ENCODE measurements at regions not wholly inside any gene's neighbourhood (a gene's known extent, or its start where the extent isn't known, plus 50 kb on each side); places are given as distances from the start of the nearest gene placed in this dataset.

DNA sequence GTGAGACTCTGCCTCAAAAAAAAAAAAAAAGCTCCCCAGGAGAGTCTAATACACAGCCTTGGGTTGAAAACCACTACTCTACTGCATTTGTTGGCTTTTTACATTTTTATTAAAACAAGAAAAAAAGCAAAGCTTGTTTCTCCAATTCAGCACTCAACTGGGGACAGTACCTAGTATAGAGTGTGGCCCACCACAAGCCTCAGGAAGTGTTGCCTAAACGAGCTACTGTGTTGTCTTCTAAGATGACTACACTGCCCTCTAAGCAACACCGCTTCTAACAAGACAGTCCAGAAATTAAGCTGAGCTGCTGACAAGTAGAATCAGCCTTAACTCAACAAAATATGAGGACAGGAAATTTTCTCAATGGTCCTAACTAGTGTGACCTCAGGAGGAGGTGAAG lies 522.2 kb downstream of the FGF9 start:
- BruUV-seq (replicated peaks): no TSS peak
- TF ChIP-seq CBX3 (IDR thresholded peaks at IDR 0.05; ENCODE audit: low read depth) (no peak), SIN3A (IDR thresholded peaks at IDR 0.05; ENCODE audit: low read depth) (no peak), SRF (IDR thresholded peaks at IDR 0.05; ENCODE audit: low read depth) (no peak), SP1 (IDR thresholded peaks at IDR 0.05; ENCODE audit: low read depth) (no peak), ZNF274 (IDR thresholded peaks at IDR 0.05; ENCODE audit: low read depth, low read length) (no peak)
- TF ChIP-seq, protein P1, sequence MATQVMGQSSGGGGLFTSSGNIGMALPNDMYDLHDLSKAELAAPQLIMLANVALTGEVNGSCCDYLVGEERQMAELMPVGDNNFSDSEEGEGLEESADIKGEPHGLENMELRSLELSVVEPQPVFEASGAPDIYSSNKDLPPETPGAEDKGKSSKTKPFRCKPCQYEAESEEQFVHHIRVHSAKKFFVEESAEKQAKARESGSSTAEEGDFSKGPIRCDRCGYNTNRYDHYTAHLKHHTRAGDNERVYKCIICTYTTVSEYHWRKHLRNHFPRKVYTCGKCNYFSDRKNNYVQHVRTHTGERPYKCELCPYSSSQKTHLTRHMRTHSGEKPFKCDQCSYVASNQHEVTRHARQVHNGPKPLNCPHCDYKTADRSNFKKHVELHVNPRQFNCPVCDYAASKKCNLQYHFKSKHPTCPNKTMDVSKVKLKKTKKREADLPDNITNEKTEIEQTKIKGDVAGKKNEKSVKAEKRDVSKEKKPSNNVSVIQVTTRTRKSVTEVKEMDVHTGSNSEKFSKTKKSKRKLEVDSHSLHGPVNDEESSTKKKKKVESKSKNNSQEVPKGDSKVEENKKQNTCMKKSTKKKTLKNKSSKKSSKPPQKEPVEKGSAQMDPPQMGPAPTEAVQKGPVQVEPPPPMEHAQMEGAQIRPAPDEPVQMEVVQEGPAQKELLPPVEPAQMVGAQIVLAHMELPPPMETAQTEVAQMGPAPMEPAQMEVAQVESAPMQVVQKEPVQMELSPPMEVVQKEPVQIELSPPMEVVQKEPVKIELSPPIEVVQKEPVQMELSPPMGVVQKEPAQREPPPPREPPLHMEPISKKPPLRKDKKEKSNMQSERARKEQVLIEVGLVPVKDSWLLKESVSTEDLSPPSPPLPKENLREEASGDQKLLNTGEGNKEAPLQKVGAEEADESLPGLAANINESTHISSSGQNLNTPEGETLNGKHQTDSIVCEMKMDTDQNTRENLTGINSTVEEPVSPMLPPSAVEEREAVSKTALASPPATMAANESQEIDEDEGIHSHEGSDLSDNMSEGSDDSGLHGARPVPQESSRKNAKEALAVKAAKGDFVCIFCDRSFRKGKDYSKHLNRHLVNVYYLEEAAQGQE (IDR thresholded peaks at IDR 0.05; ENCODE audit: low read depth): no peak
- TF ChIP-seq, protein P2, sequence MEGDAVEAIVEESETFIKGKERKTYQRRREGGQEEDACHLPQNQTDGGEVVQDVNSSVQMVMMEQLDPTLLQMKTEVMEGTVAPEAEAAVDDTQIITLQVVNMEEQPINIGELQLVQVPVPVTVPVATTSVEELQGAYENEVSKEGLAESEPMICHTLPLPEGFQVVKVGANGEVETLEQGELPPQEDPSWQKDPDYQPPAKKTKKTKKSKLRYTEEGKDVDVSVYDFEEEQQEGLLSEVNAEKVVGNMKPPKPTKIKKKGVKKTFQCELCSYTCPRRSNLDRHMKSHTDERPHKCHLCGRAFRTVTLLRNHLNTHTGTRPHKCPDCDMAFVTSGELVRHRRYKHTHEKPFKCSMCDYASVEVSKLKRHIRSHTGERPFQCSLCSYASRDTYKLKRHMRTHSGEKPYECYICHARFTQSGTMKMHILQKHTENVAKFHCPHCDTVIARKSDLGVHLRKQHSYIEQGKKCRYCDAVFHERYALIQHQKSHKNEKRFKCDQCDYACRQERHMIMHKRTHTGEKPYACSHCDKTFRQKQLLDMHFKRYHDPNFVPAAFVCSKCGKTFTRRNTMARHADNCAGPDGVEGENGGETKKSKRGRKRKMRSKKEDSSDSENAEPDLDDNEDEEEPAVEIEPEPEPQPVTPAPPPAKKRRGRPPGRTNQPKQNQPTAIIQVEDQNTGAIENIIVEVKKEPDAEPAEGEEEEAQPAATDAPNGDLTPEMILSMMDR (IDR thresholded peaks at IDR 0.05 in 2 of 3, conservative IDR thresholded peaks at IDR 0.05 in 1 of 3; ENCODE audit: borderline replicate concordance in 1 of 3, insufficient read depth in 1 of 3, low read depth in 2 of 3, low read length in 2 of 3): no peak
- H3K79me2 ChIP-seq (ENCODE audit: insufficient read depth, low read length): no peaks in the 10 kb centered on the region
- H3K4me3 ChIP-seq (replicated peaks in 1 of 2; ENCODE audit: low read depth in 1 of 2, low read length in 2 of 2): no peak overlapping the region
- no peaks in the 10 kb centered on the region for H3K27me3 ChIP-seq (ENCODE audit: insufficient read depth, low read length)
- H3K4me1 ChIP-seq (ENCODE audit: control insufficient read depth in 1 of 2, insufficient read depth in 2 of 2, low read length in 2 of 2): no peaks in the 10 kb centered on the region
- ChIA-PET CTCF (no interaction called here), RAD21 (ENCODE audit: low non-redundant PET in 1 of 2, low total read pairs in 2 of 2, uncharacterized antibody in 2 of 2, unreplicated experiment in 2 of 2) (no interaction called here), POLR2A (no interaction called here)
- H3K36me3 ChIP-seq (ENCODE audit: control insufficient read depth in 1 of 2, insufficient read depth in 2 of 2, low read length in 2 of 2): no peaks in the 10 kb centered on the region
- no peak overlapping the region for H3K27ac ChIP-seq (ENCODE audit: low read depth, low read length)
- no peaks in the 10 kb centered on the region for H4K20me1 ChIP-seq (ENCODE audit: insufficient read depth)
- no peak overlapping the region for H3K9ac ChIP-seq (ENCODE audit: low read length)
- H3K9me2 ChIP-seq (ENCODE audit: insufficient read depth): no peaks in the 10 kb centered on the region
- DNase-seq (ENCODE audit: low read depth, low spot score) (no peak), ATAC-seq (no peak)
- intact Hi-C loops (cut with micrococcal nuclease): loop anchor here (10.0 kb wide), 1 partner anchor 558 kb away; no protein-coding TSS in a partner anchor
- H2AFZ ChIP-seq (ENCODE audit: low read depth, low read length, poor library complexity, severe bottlenecking): no peak overlapping the region
- H3K9me3 ChIP-seq (ENCODE audit: control insufficient read depth in 1 of 2, insufficient read depth in 1 of 2, low read depth in 1 of 2, low read length in 2 of 2): no peaks in the 10 kb centered on the region
- no peak overlapping the region for H3K4me2 ChIP-seq (ENCODE audit: low read length)

Measured in HCT116 (cell line).